Activated B cell treated with CpG ODN at 0.5 μM for 24 hours (primary cell): ENCODE measurements at regions not wholly inside any gene's neighbourhood (a gene's known extent, or its start where the extent isn't known, plus 50 kb on each side); places are given as distances from the start of the nearest gene placed in this dataset.
"Not testable (repeated sequence)": the region's sequence is repeated elsewhere in the genome, so short reads cannot be mapped to it uniquely, and the experiment has no call there.

Experiments
- ATAC-seq: fragments of 200-7000 bp; cut with Tn5 transposase; one replicate; pipeline ENCODE4 v1.10.0; 2021; ENCODE audit warnings: low read depth, mild to moderate bottlenecking, moderate library complexity
- CTCF ChIA-PET: fragments of 350-600 bp; sonication (Branson Sonifier 250); formaldehyde crosslinking; loops from one replicate; lab custom pipeline; 2021; ENCODE audit warnings: antibody characterized with exemption; lab: Charles Lee
- POLR2A ChIA-PET: fragments of 350-600 bp; sonication (Branson Sonifier 250); formaldehyde crosslinking; loops from one replicate; lab custom pipeline; 2021; ENCODE audit warnings: antibody characterized with exemption; lab: Charles Lee
- DNase-seq: peaks from one replicate; pipeline ENCODE4 v3.0.0; 2022
- H3K27ac Mint-ChIP-seq: one replicate; pipeline ENCODE4 v1.8.0; 2020; ENCODE audit warnings: mixed read lengths
- H3K27me3 Mint-ChIP-seq: one replicate; pipeline ENCODE4 v1.8.0; 2021; ENCODE audit warnings: mixed read lengths
- H3K36me3 Mint-ChIP-seq: one replicate; pipeline ENCODE4 v1.8.0; 2021; ENCODE audit warnings: low read depth, mixed read lengths
- H3K4me1 Mint-ChIP-seq: one replicate; pipeline ENCODE4 v1.8.0; 2021; ENCODE audit warnings: mixed read lengths
- H3K4me3 Mint-ChIP-seq: one replicate; pipeline ENCODE4 v1.8.0; 2020; ENCODE audit warnings: mild to moderate bottlenecking, mixed read lengths
- H3K9me3 Mint-ChIP-seq: one replicate; pipeline ENCODE4 v1.8.0; 2020; ENCODE audit warnings: mixed read lengths
- intact Hi-C: fragments of 100-400 bp; cut with micrococcal nuclease; formaldehyde crosslinking; loops from one replicate; pipeline ENCODE4 v1.15.1; 2024
- TF ChIP-seq, protein P1 (sequence below): fragments of 200-600 bp; IDR thresholded peaks from one replicate; pipeline ENCODE4 v1.8.0; 2022; ENCODE audit warnings: antibody characterized with exemption, mild to moderate bottlenecking

DNA sequence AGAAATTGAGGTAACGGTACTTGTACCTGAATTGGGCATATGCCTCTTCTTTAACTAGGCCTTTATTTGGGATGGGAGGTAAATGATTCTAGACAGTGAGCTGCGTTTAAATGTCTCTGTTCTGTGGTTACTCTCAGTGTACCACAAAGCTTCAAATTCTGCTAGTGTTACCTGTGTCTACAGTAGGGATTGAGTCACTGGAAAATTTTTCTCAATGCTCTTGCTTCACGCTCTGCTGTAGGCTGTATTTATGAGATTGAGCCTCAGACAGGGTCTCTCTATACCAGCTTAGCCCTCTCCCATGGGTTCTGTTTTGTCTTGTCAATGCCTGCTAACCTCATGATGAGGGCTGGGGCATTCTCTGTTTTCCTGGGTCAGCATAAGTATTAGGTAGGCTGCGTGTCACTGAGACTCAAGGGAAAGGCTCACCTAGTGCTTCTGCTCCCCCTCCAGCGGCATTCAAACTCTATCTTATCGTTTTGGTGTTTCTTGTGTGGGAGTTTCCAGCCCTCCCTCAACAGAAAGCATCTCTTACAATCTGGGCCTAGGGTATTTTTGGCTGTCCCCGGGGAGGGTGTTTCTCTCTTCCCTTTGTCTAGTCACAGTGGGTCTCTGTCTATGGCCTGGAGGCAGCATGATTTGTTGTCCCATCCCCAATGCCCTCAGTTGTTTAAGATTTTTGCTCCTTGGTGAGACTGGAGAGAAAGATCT, 285.8 kb downstream of the ADGRD1 start:
- TF ChIP-seq, protein P1, sequence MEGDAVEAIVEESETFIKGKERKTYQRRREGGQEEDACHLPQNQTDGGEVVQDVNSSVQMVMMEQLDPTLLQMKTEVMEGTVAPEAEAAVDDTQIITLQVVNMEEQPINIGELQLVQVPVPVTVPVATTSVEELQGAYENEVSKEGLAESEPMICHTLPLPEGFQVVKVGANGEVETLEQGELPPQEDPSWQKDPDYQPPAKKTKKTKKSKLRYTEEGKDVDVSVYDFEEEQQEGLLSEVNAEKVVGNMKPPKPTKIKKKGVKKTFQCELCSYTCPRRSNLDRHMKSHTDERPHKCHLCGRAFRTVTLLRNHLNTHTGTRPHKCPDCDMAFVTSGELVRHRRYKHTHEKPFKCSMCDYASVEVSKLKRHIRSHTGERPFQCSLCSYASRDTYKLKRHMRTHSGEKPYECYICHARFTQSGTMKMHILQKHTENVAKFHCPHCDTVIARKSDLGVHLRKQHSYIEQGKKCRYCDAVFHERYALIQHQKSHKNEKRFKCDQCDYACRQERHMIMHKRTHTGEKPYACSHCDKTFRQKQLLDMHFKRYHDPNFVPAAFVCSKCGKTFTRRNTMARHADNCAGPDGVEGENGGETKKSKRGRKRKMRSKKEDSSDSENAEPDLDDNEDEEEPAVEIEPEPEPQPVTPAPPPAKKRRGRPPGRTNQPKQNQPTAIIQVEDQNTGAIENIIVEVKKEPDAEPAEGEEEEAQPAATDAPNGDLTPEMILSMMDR: no peak
- ChIA-PET POLR2A (no interaction called here), CTCF (no interaction called here)
- Mint-ChIP-seq H3K27ac (no peak overlapping the region), H3K4me3 (no peak overlapping the region), H3K36me3 (no peaks in the 10 kb centered on the region), H3K4me1 (no peaks in the 10 kb centered on the region), H3K27me3 (peaks cover 6% of the 10 kb centered on the region), H3K9me3 (no peaks in the 10 kb centered on the region)
- DNase-seq (no peak), ATAC-seq (peak; percentile 62)
- intact Hi-C loops: no loop called here

DNA sequence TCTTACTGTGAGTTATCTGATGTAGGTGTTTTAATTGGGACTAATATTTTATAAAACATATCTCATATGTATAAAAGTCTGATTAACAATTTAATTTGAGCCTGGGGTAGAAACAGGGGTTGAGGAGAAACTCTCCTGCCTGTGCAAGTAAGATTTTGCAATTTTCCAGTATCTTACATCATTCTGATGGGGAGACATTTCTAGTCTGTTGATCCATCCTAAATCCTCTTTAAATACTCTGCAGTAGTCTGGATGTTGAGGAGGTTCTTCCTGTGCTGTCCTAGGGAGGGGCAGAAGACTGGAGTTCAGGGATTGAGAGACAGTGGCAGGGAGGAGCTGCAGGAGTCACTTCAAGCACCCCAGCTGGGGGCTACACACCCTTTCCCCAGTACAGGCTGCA, 287.8 kb downstream of the ADGRD1 start:
- Mint-ChIP-seq H3K4me3 (no peak overlapping the region), H3K9me3 (no peaks in the 10 kb centered on the region), H3K4me1 (no peaks in the 10 kb centered on the region), H3K27me3 (peaks cover 6% of the 10 kb centered on the region), H3K27ac (no peak overlapping the region), H3K36me3 (no peaks in the 10 kb centered on the region)
- DNase-seq (no peak), ATAC-seq (no peak)
- intact Hi-C loops: no loop called here
- ChIA-PET POLR2A (no interaction called here), CTCF (no interaction called here)
- TF ChIP-seq, protein P1: no peak

DNA sequence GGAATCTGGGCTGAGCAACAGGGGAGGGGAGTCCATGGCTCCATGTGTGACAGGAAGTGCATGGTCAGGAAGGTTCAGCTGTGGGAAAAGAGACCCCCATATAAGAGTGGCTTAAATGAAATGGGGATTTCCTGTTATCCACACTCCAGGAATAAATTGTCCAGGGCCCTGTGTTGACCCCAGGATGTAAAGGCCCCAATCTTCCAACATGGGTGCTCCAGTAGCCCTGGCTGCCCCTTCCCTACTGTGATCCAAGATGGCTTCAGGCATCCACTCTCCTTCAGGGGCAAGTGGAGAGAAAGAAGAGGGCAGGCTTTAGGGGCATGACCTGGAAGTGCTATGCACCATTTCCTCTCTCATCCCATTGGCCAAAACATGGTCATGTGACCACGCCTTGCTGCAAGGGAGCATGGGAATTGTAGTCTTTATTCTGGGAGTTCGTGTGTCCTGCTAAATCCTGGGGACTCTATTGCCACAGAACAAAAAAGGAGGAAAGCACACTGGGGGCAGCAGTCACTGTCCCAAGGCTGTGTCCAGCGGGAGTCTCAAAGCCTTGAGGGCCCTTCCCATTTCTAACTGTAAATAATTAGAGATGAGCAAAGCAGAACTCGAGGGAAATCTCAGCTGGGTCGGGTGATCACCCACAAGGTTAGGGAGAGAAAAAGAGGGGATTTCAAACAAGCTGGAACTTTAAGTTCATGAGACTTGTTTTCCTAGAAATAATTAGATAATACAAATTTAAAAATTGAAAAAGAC, 289.2 kb downstream of the ADGRD1 start:
- H3K36me3 Mint-ChIP-seq: no peaks in the 10 kb centered on the region
- H3K27ac Mint-ChIP-seq: no peak overlapping the region
- ChIA-PET CTCF (no interaction called here), POLR2A (no interaction called here)
- H3K9me3 Mint-ChIP-seq: no peaks in the 10 kb centered on the region
- ATAC-seq (no peak), DNase-seq (no peak)
- TF ChIP-seq, protein P1: no peak
- peaks cover 2% of the 10 kb centered on the region for H3K27me3 Mint-ChIP-seq
- intact Hi-C loops: no loop called here
- no peak overlapping the region for H3K4me3 Mint-ChIP-seq
- no peaks in the 10 kb centered on the region for H3K4me1 Mint-ChIP-seq

DNA sequence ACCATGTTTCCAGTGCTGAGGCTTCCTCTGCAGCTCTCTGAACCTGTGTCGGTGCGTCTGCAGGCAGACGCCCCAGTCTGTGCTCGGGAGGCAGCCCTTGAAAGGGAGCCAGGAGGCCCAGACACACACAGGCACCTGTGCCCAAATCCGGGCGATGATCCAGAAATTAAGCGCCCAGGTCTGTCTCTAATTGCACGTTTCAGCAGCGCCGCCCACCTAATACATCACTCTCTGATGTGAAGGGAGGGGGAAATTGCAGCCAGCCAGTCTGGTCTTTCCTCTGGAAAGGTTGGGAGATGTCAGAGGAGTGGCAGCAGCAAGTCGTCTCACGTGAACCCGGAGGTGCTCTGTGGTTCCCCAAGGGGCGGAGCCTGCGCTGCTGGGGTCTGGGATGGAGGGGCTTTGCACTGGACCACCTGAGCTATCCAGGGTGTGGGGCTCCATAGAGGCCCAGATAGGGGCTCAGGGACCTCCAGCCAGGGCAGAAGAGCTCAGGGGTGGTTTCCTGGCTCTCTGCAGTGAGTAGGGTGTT, 290.5 kb downstream of the ADGRD1 start:
- H3K27me3 Mint-ChIP-seq, H3K27ac Mint-ChIP-seq, H3K36me3 Mint-ChIP-seq, H3K4me1 Mint-ChIP-seq, ATAC-seq, DNase-seq, H3K4me3 Mint-ChIP-seq, intact Hi-C loops, H3K9me3 Mint-ChIP-seq, CTCF ChIA-PET, POLR2A ChIA-PET: not testable (repeated sequence)

DNA sequence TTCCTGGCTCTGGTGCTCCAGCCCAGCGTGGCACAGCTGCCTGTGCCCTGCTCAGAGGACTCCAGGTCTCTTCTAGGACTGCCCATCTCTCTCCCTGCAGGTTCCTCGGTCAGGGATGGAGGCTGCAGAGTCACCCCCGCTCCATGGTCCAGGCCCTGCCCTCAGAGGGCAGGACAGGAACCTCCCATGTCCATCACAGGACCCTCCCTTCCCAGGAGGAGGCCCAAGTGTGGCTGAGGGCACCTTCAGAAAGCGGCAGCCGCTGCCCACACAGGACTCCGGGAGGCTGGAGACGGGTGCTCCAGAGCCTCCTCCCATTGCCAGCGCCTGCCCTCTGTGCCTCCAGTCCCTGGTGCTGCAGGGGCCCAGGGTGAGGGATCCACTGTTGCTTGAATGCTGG, 291.5 kb downstream of the ADGRD1 start:
- H3K9me3 Mint-ChIP-seq, CTCF ChIA-PET, H3K4me1 Mint-ChIP-seq, ATAC-seq, DNase-seq, H3K36me3 Mint-ChIP-seq, H3K27me3 Mint-ChIP-seq, intact Hi-C loops, H3K4me3 Mint-ChIP-seq, H3K27ac Mint-ChIP-seq, POLR2A ChIA-PET: not testable (repeated sequence)
